Endothelial cell of umbilical vein (primary cell): ENCODE measurements at regions not wholly inside any gene's neighbourhood (a gene's known extent, or its start where the extent isn't known, plus 50 kb on each side); places are given as distances from the start of the nearest gene placed in this dataset.

Experiments used
- BruUV-seq: library from RNA; stranded (reverse); fragments of 400-500 nt; replicated peaks from 2 replicates; lab custom pipeline; 2021; lab: Mats Ljungman, UMichigan
- CTCF ChIA-PET: fragments of 300-600, 350-600 bp; sonication (Branson Sonifier 250); formaldehyde crosslinking; loops from one replicate; lab custom pipeline; 2021; ENCODE audit warnings: antibody characterized with exemption, inconsistent platforms; lab: Charles Lee
- POLR2A ChIA-PET: fragments of 300-600, 350-600 bp; sonication (Branson Sonifier 250); formaldehyde crosslinking; loops from one replicate; lab custom pipeline; 2021; ENCODE audit warnings: antibody characterized with exemption, inconsistent platforms; lab: Charles Lee
- DNase-seq: peaks from one replicate; pipeline ENCODE4 v3.0.0-alpha.2; 2011; ENCODE audit warnings: low read depth, low spot score
- FAIRE-seq: peaks from 2 replicates; lab custom pipeline; 2011; peaks lifted over from hg19 to GRCh38; lab: Jason Lieb, UNC
- H2AFZ ChIP-seq: 2 replicates; pipeline ENCODE4 v1.6.0; 2012; ENCODE audit warnings: low read depth, low read length, control low read depth, inconsistent platforms
- H3K27ac ChIP-seq: 2 replicates; pipeline ENCODE4 v1.5.1; 2011; ENCODE audit warnings: low read depth, mild to moderate bottlenecking, control low read depth, low read length, moderate library complexity; ENCODE audit not compliant: insufficient read depth
- H3K27me3 ChIP-seq, 2 experiments: 2 replicates each; pipeline versions ENCODE4 v1.6.0 to v1.6.1; 2011; ENCODE audit warnings: low read length in 2 of 2, mixed read lengths in 1 of 2; ENCODE audit not compliant: control insufficient read depth in 2 of 2, insufficient read depth in 2 of 2
- H3K36me3 ChIP-seq, 2 experiments: 2 replicates in 1 of 2; 3 replicates in 1 of 2; pipeline ENCODE4 v1.5.1; 2011; ENCODE audit warnings: low read length in 2 of 2, mild to moderate bottlenecking in 1 of 2, moderate library complexity in 1 of 2; ENCODE audit not compliant: control insufficient read depth in 2 of 2, insufficient read depth in 2 of 2; ENCODE audit errors: extremely low read depth in 1 of 2
- H3K4me1 ChIP-seq: 3 replicates; pipeline ENCODE4 v1.5.1; 2011; ENCODE audit warnings: mild to moderate bottlenecking, low read length; ENCODE audit not compliant: control insufficient read depth, insufficient read depth; ENCODE audit errors: extremely low read depth
- H3K4me2 ChIP-seq: 2 replicates; pipeline ENCODE4 v1.6.1; 2011; ENCODE audit warnings: low read length, control low read depth, mixed read lengths; ENCODE audit not compliant: insufficient read depth
- H3K4me3 ChIP-seq, 3 experiments: fragments of 200-600 bp in 1 of 3; sonication (generic), shearing (Covaris generic) in 1 of 3; replicated peaks in 1 of 3; 2 replicates each; pipeline ENCODE4 v1.5.1; 2011 to 2016; ENCODE audit warnings: control low read depth in 3 of 3, low read length in 3 of 3, mild to moderate bottlenecking in 2 of 3, inconsistent platforms in 1 of 3, low read depth in 1 of 3, moderate library complexity in 1 of 3; ENCODE audit not compliant: insufficient read depth in 1 of 3
- H3K79me2 ChIP-seq: 2 replicates; pipeline ENCODE4 v1.6.0; 2012; ENCODE audit warnings: low read length, inconsistent platforms; ENCODE audit not compliant: control insufficient read depth, insufficient read depth
- H3K9ac ChIP-seq: replicated peaks from 2 replicates; pipeline ENCODE3; 2011; ENCODE audit warnings: low read length, control low read depth; ENCODE audit not compliant: insufficient read depth; ENCODE audit errors: extremely low read depth
- H3K9me1 ChIP-seq: replicated peaks from 3 replicates; pipeline ENCODE4 v1.6.0; 2011; ENCODE audit warnings: mild to moderate bottlenecking, low read length; ENCODE audit not compliant: control insufficient read depth, insufficient read depth; ENCODE audit errors: extremely low read depth
- H3K9me3 ChIP-seq: replicated peaks from 2 replicates; pipeline ENCODE4 v1.5.1; 2012; ENCODE audit warnings: low read length, inconsistent platforms; ENCODE audit not compliant: control insufficient read depth, insufficient read depth
- H4K20me1 ChIP-seq: replicated peaks from 2 replicates; pipeline ENCODE3; 2011; ENCODE audit warnings: mild to moderate bottlenecking, low read length; ENCODE audit not compliant: control insufficient read depth, insufficient read depth; ENCODE audit errors: extremely low read depth
- CTCF ChIP-seq, 2 donors: IDR thresholded peaks; 1 replicate in 1 of 2; 2 replicates in 1 of 2; pipeline ENCODE4 v1.5.1; 2011; ENCODE audit warnings: low read length in 2 of 2, mild to moderate bottlenecking in 2 of 2, moderate library complexity in 2 of 2, control low read depth in 1 of 2, inconsistent platforms in 1 of 2, low read depth in 1 of 2; ENCODE audit not compliant: insufficient read depth in 1 of 2; ENCODE audit errors: extremely low read depth in 1 of 2
- EZH2 ChIP-seq: IDR thresholded peaks from 2 replicates; pipeline ENCODE4 v1.6.1; 2012; ENCODE audit warnings: borderline replicate concordance, low read depth, mild to moderate bottlenecking, moderate library complexity, low read length, inconsistent platforms; ENCODE audit not compliant: severe bottlenecking
- FOS ChIP-seq: IDR thresholded peaks from 2 replicates; pipeline ENCODE4 v1.6.1; 2011; ENCODE audit warnings: mild to moderate bottlenecking, low read length, moderate library complexity, borderline replicate concordance; ENCODE audit not compliant: insufficient read depth
- GATA2 ChIP-seq: IDR thresholded peaks from 2 replicates; pipeline ENCODE4 v1.7.0; 2011; ENCODE audit warnings: low read depth, mild to moderate bottlenecking, moderate library complexity, mixed read lengths, low read length; ENCODE audit not compliant: insufficient read length, insufficient read depth
- JUN ChIP-seq: IDR thresholded peaks from 2 replicates; pipeline ENCODE4 v1.6.1; 2011; ENCODE audit warnings: borderline replicate concordance, low read depth; ENCODE audit not compliant: insufficient read length, insufficient read depth
- MYC ChIP-seq: IDR thresholded peaks from one replicate; pipeline ENCODE4 v1.6.1; 2011; ENCODE audit warnings: mild to moderate bottlenecking, low read depth, low read length
- POLR2A ChIP-seq: IDR thresholded peaks from 2 replicates; pipeline ENCODE4 v1.6.1; 2012; ENCODE audit warnings: low read depth, mild to moderate bottlenecking, control low read depth, low read length
- POLR2AphosphoS5 ChIP-seq: IDR thresholded peaks from 2 replicates; pipeline ENCODE4 v1.6.1; 2012; ENCODE audit warnings: low read depth, mild to moderate bottlenecking, control low read depth, low read length, moderate library complexity; ENCODE audit not compliant: insufficient read depth
- dilution Hi-C: fragments of 300-500 bp; cut with MboI; formaldehyde crosslinking; loops from one replicate; pipeline ENCODE4 v1.15.0; 2019; ENCODE audit warnings: low sequenced_read_pairs; ENCODE audit not compliant: extremely low pct_ligation_motif_present
- intact Hi-C: fragments of 100-400 bp; cut with micrococcal nuclease; formaldehyde crosslinking; loops from one replicate; pipeline ENCODE4 v1.10.0; 2022
- TF ChIP-seq, protein P1 (sequence below): IDR thresholded peaks from 2 replicates; pipeline ENCODE4 v1.6.1; 2011; ENCODE audit not compliant: insufficient read depth, insufficient read length

- H3K27me3 ChIP-seq, result no peaks in the 10 kb centered on the region
- CTCF ChIA-PET, result no interaction called here
- no peak for FAIRE-seq
Measured at GRCh38 chr9:25119041-25119440, 559.2 kb downstream of the TUSC1 start.

More at GRCh38 chr9:25119041-25119440, 559.2 kb downstream of the TUSC1 start:
- POLR2A ChIA-PET, result no interaction called here
- Histone ChIP-seq H3K4me2 (no peak overlapping the region), H3K9me1 (no peaks in the 10 kb centered on the region), H3K9ac (no peak overlapping the region), H3K9me3 (no peaks in the 10 kb centered on the region), H3K36me3 (no peaks in the 10 kb centered on the region), H3K4me1 (no peaks in the 10 kb centered on the region), H2AFZ (no peak overlapping the region), H3K79me2 (no peaks in the 10 kb centered on the region), H3K27ac (no peak overlapping the region), H4K20me1 (no peaks in the 10 kb centered on the region), H3K4me3 (no peak overlapping the region)
- BruUV-seq, result no TSS peak
- DNase-seq, result no peak
- dilution Hi-C loops, result no loop called here
- no peak for TF ChIP-seq FOS
- TF ChIP-seq GATA2, result no peak
- no peak for TF ChIP-seq JUN
- no peak for TF ChIP-seq MYC
- no peak for TF ChIP-seq POLR2AphosphoS5
- no peak for TF ChIP-seq POLR2A
- TF ChIP-seq EZH2, result no peak
- TF ChIP-seq, protein P1, sequence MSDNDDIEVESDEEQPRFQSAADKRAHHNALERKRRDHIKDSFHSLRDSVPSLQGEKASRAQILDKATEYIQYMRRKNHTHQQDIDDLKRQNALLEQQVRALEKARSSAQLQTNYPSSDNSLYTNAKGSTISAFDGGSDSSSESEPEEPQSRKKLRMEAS, result no peak
- no peak for TF ChIP-seq CTCF (IDR thresholded peaks at IDR 0.05; ENCODE audit: extremely low read depth in 1 of 2, insufficient read depth in 1 of 2, low read depth in 1 of 2, low read length in 2 of 2)
- intact Hi-C loops, result no loop called here
